Spleen (tissue), 11 donors: ENCODE measurements at regions not wholly inside any gene's neighbourhood (a gene's known extent, or its start where the extent isn't known, plus 50 kb on each side); places are given as distances from the start of the nearest gene placed in this dataset.

Source experiments
- DNase-seq: peaks from one replicate; pipeline ENCODE4 v3.0.0-alpha.2; 2020
- H3K27ac ChIP-seq, 8 donors: fragments of 200-600 bp; sonication (generic) in 7 of 8; 1 replicate in 4 of 8; 2 replicates in 4 of 8; pipeline versions ENCODE4 v1.5.0 to v1.8.0; 2016 to 2021; ENCODE audit warnings: inconsistent platforms in 4 of 8, mild to moderate bottlenecking in 4 of 8, moderate library complexity in 1 of 8
- H3K27me3 ChIP-seq, 7 donors: fragments of 200-600 bp; sonication (generic) in 6 of 7; replicated peaks in 1 of 7; 1 replicate in 4 of 7; 2 replicates in 3 of 7; pipeline versions ENCODE4 v1.5.0 to v1.8.0; 2016 to 2021; ENCODE audit warnings: inconsistent platforms in 3 of 7, mild to moderate bottlenecking in 1 of 7
- H3K36me3 ChIP-seq, 6 donors: fragments of 200-600 bp; sonication (generic) in 5 of 6; 1 replicate in 4 of 6; 2 replicates in 2 of 6; pipeline versions ENCODE4 v1.5.0 to v1.8.0; 2016 to 2021; ENCODE audit warnings: inconsistent platforms in 2 of 6
- H3K4me1 ChIP-seq, 6 donors: fragments of 200-600 bp; sonication (generic) in 5 of 6; 1 replicate in 3 of 6; 2 replicates in 3 of 6; pipeline versions ENCODE4 v1.5.0 to v1.8.0; 2016 to 2021; ENCODE audit warnings: inconsistent platforms in 3 of 6
- H3K4me3 ChIP-seq, 8 donors: fragments of 200-600 bp; sonication (generic) in 7 of 8; 1 replicate in 4 of 8; 2 replicates in 4 of 8; pipeline versions ENCODE4 v1.5.0 to v1.8.0; 2016 to 2021; ENCODE audit warnings: inconsistent platforms in 4 of 8, mild to moderate bottlenecking in 4 of 8, moderate library complexity in 2 of 8
- H3K9me3 ChIP-seq, 8 donors: fragments of 200-600 bp; sonication (generic) in 7 of 8; 1 replicate in 4 of 8; 2 replicates in 4 of 8; pipeline versions ENCODE4 v1.5.0 to v1.8.0; 2016 to 2021; ENCODE audit warnings: inconsistent platforms in 4 of 8
- POLR2A ChIP-seq, 3 donors: fragments of 450-650 bp; IDR thresholded peaks; one replicate each; pipeline ENCODE4 v1.5.1; 2017; ENCODE audit warnings: antibody characterized with exemption in 3 of 3, mild to moderate bottlenecking in 1 of 3
- POLR2AphosphoS5 ChIP-seq, 3 donors: sonication (generic); formaldehyde crosslinking; IDR thresholded peaks; one replicate each; pipeline ENCODE4 v1.5.1; 2017; ENCODE audit warnings: antibody characterized with exemption in 3 of 3
- WGBS, 5 donors: extraction: QIAGEN DNeasy Blood & Tissue Kit in 3 of 5; methylation state at CpG; one replicate each; pipeline versions ENCODE4 v1.1.5 to v1.1.7; 2013 to 2018; 5-methylcytosine and 5-hydroxymethylcytosine counted together
- intact Hi-C: fragments of 100-400 bp; cut with DNase I; formaldehyde crosslinking; loops from one replicate; pipeline ENCODE4 v1.15.0; 2023; ENCODE audit warnings: low total_unique reads
- TF ChIP-seq, protein P1 (sequence below), 11 experiments: fragments of 200-600 bp in 7 of 11; fragments of 450-650 bp in 4 of 11; sonication (generic) in 4 of 11; IDR thresholded peaks in 8 of 11; conservative IDR thresholded peaks in 3 of 11; 1 replicate in 7 of 11; 2 replicates in 4 of 11; pipeline versions ENCODE4 v1.4.0 to v1.8.0; 2016 to 2021; ENCODE audit warnings: antibody characterized with exemption in 11 of 11, inconsistent platforms in 4 of 11, mild to moderate bottlenecking in 1 of 11
- donor health status: healthy with polysubstance abuse.
- donor health status: DM: no; HTN: no; CAD: no; lungs with moderate emphysema.
- donor health status: DM: no; HTN: no; CAD: no.
- donor health status: Bipolar disorder and iron deficiency.
- donor health status: healthy.
- donor health status: DM: no; HTN: no; CAD: no.
- donor health status: DM: yes; HTN: yes; CAD: no.

DNA sequence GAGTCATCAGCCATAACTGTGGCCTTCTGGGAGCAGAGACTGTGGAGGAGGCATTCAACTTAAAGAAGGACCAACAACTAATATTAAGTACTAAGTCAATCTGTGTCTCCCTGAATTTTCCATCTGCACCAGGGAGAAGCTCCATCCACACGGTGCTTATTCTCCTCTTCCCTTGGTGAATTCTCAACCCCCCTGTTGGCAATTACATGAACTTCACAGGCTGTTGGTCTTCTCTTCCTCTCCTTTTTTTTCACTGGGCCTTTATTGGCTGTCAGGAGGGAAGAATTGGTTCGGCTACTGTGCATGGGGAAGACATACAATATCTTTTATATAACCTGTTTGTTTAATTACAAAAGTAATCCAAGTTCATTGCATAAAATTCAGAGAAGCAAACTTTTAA is 152.8 kb upstream of the IRX6 start:
- intact Hi-C loops: no loop called here
- no peak for DNase-seq
- TF ChIP-seq POLR2A (IDR thresholded peaks at IDR 0.05) (no peak), POLR2AphosphoS5 (IDR thresholded peaks at IDR 0.05) (no peak)
- TF ChIP-seq, protein P1, sequence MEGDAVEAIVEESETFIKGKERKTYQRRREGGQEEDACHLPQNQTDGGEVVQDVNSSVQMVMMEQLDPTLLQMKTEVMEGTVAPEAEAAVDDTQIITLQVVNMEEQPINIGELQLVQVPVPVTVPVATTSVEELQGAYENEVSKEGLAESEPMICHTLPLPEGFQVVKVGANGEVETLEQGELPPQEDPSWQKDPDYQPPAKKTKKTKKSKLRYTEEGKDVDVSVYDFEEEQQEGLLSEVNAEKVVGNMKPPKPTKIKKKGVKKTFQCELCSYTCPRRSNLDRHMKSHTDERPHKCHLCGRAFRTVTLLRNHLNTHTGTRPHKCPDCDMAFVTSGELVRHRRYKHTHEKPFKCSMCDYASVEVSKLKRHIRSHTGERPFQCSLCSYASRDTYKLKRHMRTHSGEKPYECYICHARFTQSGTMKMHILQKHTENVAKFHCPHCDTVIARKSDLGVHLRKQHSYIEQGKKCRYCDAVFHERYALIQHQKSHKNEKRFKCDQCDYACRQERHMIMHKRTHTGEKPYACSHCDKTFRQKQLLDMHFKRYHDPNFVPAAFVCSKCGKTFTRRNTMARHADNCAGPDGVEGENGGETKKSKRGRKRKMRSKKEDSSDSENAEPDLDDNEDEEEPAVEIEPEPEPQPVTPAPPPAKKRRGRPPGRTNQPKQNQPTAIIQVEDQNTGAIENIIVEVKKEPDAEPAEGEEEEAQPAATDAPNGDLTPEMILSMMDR (IDR thresholded peaks at IDR 0.05 in 8 of 11, conservative IDR thresholded peaks at IDR 0.05 in 3 of 11): no peak
- H3K27me3 ChIP-seq: no peaks in the 10 kb centered on the region
- H3K4me3 ChIP-seq: no peak overlapping the region
- no peaks in the 10 kb centered on the region for H3K4me1 ChIP-seq
- no peaks in the 10 kb centered on the region for H3K36me3 ChIP-seq
- WGBS, 5 donors: 67 to 78% (median 76%) methylated on average over 2 of the region's 2 CpGs
- H3K27ac ChIP-seq: no peak overlapping the region
- no peaks in the 10 kb centered on the region for H3K9me3 ChIP-seq

DNA sequence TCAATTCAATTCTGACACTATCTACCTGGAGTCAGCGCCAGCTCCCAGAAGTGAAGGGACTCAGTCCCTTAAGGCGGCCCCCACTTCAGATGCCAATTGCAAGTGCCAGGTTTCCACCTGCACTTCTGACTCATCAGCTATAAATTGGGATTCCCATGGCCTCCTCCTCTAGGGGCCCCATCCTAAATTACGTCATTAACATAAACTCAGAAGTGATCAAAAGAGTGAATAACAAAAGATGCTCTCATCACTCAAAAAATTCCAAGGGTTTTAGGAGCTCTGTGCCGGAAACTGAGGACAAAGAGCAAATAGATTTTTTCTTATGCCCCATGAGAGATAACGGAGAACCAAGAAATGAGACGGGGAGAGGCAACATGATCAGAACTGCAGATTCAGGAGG is 148.6 kb upstream of the IRX6 start:
- TF ChIP-seq, protein P1 (IDR thresholded peaks at IDR 0.05 in 8 of 11, conservative IDR thresholded peaks at IDR 0.05 in 3 of 11): no peak
- TF ChIP-seq POLR2A (IDR thresholded peaks at IDR 0.05) (no peak), POLR2AphosphoS5 (IDR thresholded peaks at IDR 0.05) (no peak)
- Histone ChIP-seq H3K27ac (no peak overlapping the region), H3K36me3 (no peaks in the 10 kb centered on the region), H3K4me3 (no peak overlapping the region), H3K4me1 (no peaks in the 10 kb centered on the region), H3K27me3 (no peaks in the 10 kb centered on the region), H3K9me3 (no peaks in the 10 kb centered on the region)
- no peak for DNase-seq
- intact Hi-C loops: no loop called here
- 88 to 96% (median 89%) methylated on average over 6 of the region's 6 CpGs for WGBS, 5 donors

DNA sequence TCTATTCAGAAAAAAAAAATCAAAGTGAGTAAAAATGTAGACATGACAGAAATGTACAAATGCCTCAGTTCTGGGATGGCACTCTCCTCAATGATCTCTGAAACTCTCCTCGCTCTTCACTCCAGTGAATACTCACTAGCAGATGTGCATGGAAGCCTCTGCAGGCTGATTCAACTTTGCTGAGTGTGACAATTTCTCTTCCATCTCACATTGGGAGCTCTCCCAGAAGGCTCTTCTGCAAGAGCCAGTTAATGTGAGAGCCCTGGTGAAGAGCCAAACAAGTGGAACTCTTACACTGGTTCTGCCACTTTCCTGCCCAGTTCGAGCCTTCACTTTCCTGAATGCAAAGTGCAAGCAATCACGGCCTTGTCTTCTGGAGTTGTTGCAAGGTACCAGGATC is 147.1 kb upstream of the IRX6 start:
- no peak overlapping the region for H3K27ac ChIP-seq
- no peaks in the 10 kb centered on the region for H3K9me3 ChIP-seq
- H3K27me3 ChIP-seq: no peaks in the 10 kb centered on the region
- TF ChIP-seq POLR2A (IDR thresholded peaks at IDR 0.05): no peak
- TF ChIP-seq, protein P1 (IDR thresholded peaks at IDR 0.05 in 8 of 11, conservative IDR thresholded peaks at IDR 0.05 in 3 of 11): no peak
- no peak for TF ChIP-seq POLR2AphosphoS5 (IDR thresholded peaks at IDR 0.05)
- H3K4me3 ChIP-seq: no peak overlapping the region
- no peak for DNase-seq
- 74 to 89% (median 85%) methylated on average over 3 of the region's 3 CpGs for WGBS, 5 donors
- intact Hi-C loops: no loop called here
- no peaks in the 10 kb centered on the region for H3K36me3 ChIP-seq
- H3K4me1 ChIP-seq: no peaks in the 10 kb centered on the region

DNA sequence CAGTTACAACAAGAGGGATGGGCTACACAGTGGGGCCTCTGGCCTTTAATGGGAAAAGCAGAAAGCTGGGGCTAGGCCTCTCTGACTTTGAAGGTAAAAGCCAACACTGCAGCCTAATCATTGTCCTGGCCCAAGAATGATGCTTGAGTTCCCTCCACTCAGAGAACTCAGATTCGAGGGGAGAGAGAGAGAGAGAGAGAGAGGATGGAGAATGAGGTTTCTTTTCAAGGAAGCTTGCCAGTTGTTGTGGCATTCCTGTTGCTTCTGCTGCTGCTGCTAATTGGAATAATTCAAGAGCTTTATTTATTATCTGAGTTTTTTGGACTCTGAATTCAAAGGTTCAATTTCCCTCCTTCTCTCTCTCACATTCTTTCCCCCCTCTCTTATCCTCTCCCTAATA is 144.6 kb upstream of the IRX6 start:
- H3K27ac ChIP-seq: no peak overlapping the region
- no peaks in the 10 kb centered on the region for H3K9me3 ChIP-seq
- WGBS, 5 donors: 43 to 79% (median 46%) methylated on average over 1 of the region's 1 CpG
- no peaks in the 10 kb centered on the region for H3K36me3 ChIP-seq
- intact Hi-C loops: no loop called here
- no peak for TF ChIP-seq POLR2A (IDR thresholded peaks at IDR 0.05)
- no peak for TF ChIP-seq POLR2AphosphoS5 (IDR thresholded peaks at IDR 0.05)
- TF ChIP-seq, protein P1 (IDR thresholded peaks at IDR 0.05 in 8 of 11, conservative IDR thresholded peaks at IDR 0.05 in 3 of 11): no peak
- no peak for DNase-seq
- peaks cover 0 to 5% (median 0%) of the 10 kb centered on the region in 7 donors for H3K27me3 ChIP-seq
- H3K4me3 ChIP-seq: no peak overlapping the region
- no peaks in the 10 kb centered on the region for H3K4me1 ChIP-seq
